ENCODE measurements at regions not wholly inside any gene's neighbourhood (a gene's known extent, or its start where the extent isn't known, plus 50 kb on each side); places are given as distances from the start of the nearest gene placed in this dataset.

DNA sequence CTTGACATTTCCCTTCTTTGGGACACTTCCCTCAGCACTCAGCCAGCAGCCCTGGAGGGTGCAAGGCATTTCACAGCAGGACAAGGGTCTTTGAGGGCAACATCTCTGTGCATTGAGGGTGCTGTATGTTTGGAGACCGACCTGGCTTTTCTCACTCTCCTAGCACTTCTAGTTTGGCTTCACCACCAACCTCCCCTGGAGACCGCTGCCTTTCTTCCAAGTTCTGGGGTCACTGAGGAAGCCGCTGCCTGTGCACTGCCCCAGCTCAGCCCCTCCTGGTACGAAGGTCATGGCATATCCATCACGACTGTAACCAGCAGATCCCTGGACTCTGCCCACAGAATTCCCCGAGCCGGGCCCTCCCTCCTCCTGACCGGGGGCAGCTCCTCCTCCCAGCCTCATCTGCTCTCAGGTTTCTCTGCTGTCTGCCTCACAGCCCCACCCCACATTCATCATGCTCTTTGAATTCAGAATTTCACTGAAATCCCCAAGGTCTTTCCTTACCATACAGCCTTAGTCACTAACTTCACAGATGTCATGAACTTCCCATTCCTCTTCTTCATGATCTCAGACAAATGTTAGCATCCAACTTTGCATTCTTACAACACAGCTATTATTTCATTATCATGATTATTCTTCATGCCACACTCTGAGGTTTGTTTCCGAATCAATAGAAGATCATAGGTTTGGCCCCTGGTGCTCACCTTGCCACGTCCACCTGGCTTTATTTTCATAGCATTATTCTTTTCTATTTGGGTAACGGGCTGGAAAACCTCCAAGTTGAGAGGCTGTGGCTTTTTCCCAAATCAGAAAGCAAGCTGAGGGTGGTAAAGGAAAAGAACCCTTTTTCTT, 113.0 kb upstream of the COPS8 start:
- no peak for TF ChIP-seq EP300 (IDR thresholded peaks at IDR 0.05; ENCODE audit: borderline replicate concordance)
- no peak for TF ChIP-seq MAX (IDR thresholded peaks at IDR 0.05)
- TF ChIP-seq CEBPB (IDR thresholded peaks at IDR 0.05): no peak
- TF ChIP-seq RAD21 (IDR thresholded peaks at IDR 0.05; ENCODE audit: low read depth): no peak
- TF ChIP-seq TAF1 (IDR thresholded peaks at IDR 0.05; ENCODE audit: low read depth): no peak
- no peak for TF ChIP-seq CREB1 (IDR thresholded peaks at IDR 0.05; ENCODE audit: low read depth)
- no peak for TF ChIP-seq REST (IDR thresholded peaks at IDR 0.05; ENCODE audit: low read depth)
- TF ChIP-seq NFIC (IDR thresholded peaks at IDR 0.05): no peak
- no peak for TF ChIP-seq TCF12 (IDR thresholded peaks at IDR 0.05; ENCODE audit: low read depth)
- no peak for TF ChIP-seq FOXM1 (IDR thresholded peaks at IDR 0.05; ENCODE audit: borderline replicate concordance, low read depth)

All from Ishikawa (cell line).